HEK293T (cell line): ENCODE measurements at regions not wholly inside any gene's neighbourhood (a gene's known extent, or its start where the extent isn't known, plus 50 kb on each side); places are given as distances from the start of the nearest gene placed in this dataset.

Experiments used
- CTCF ChIA-PET: fragments of 350-600 bp; formaldehyde crosslinking; extraction: SDS; loops from one replicate; lab custom pipeline; 2021; ENCODE audit warnings: antibody characterized with exemption, inconsistent platforms; lab: Yijun Ruan, JAX
- POLR2A ChIA-PET: fragments of 350-600 bp; formaldehyde crosslinking; extraction: SDS; loops from one replicate; lab custom pipeline; 2020; ENCODE audit warnings: antibody characterized with exemption, inconsistent platforms; lab: Yijun Ruan, JAX
- DNase-seq: peaks from one replicate; pipeline ENCODE4 v3.0.0; 2012; ENCODE audit warnings: mixed read lengths; ENCODE audit errors: extremely low spot score
- ARNT ChIP-seq: fragments of 450-650 bp; IDR thresholded peaks from 2 replicates; pipeline ENCODE4 v1.6.1; 2017; ENCODE audit warnings: mild to moderate bottlenecking
- BHLHE40 ChIP-seq: fragments of 450-650 bp; IDR thresholded peaks from 2 replicates; pipeline ENCODE4 v1.6.1; 2016; ENCODE audit warnings: mild to moderate bottlenecking, moderate library complexity, borderline replicate concordance
- CTBP1 ChIP-seq: fragments of 450-650 bp; IDR thresholded peaks from 2 replicates; pipeline ENCODE4 v1.6.1; 2016; ENCODE audit warnings: borderline replicate concordance
- ELF4 ChIP-seq: fragments of 450-650 bp; IDR thresholded peaks from 2 replicates; pipeline ENCODE4 v1.6.1; 2017; ENCODE audit warnings: antibody characterized with exemption
- FOXA1 ChIP-seq: fragments of 450-650 bp; IDR thresholded peaks from 2 replicates; pipeline ENCODE4 v1.6.1; 2016; ENCODE audit warnings: mild to moderate bottlenecking
- FOXK2 ChIP-seq: fragments of 450-650 bp; IDR thresholded peaks from 2 replicates; pipeline ENCODE4 v1.6.1; 2016; ENCODE audit warnings: mild to moderate bottlenecking
- FOXM1 ChIP-seq: fragments of 450-650 bp; IDR thresholded peaks from 2 replicates; pipeline ENCODE4 v1.6.1; 2017; ENCODE audit warnings: mild to moderate bottlenecking, borderline replicate concordance
- HDGF ChIP-seq: fragments of 450-650 bp; IDR thresholded peaks from 2 replicates; pipeline ENCODE4 v1.6.1; 2017; ENCODE audit warnings: antibody characterized with exemption, borderline replicate concordance
- L3MBTL2 ChIP-seq: fragments of 450-650 bp; conservative IDR thresholded peaks from 2 replicates; pipeline ENCODE4 v1.6.1; 2016; ENCODE audit warnings: mild to moderate bottlenecking
- LEF1 ChIP-seq: fragments of 450-650 bp; IDR thresholded peaks from 2 replicates; pipeline ENCODE4 v1.6.1; 2017; ENCODE audit warnings: mild to moderate bottlenecking, borderline replicate concordance
- NFRKB ChIP-seq: fragments of 450-650 bp; IDR thresholded peaks from 2 replicates; pipeline ENCODE4 v1.6.1; 2016; ENCODE audit warnings: mild to moderate bottlenecking, moderate library complexity
- PKNOX1 ChIP-seq: fragments of 450-650 bp; IDR thresholded peaks from 2 replicates; pipeline ENCODE4 v1.6.1; 2016
- SP1 ChIP-seq: fragments of 450-650 bp; IDR thresholded peaks from 2 replicates; pipeline ENCODE4 v1.6.1; 2017
- SUZ12 ChIP-seq: fragments of 450-650 bp; IDR thresholded peaks from 2 replicates; pipeline ENCODE4 v1.6.1; 2016; ENCODE audit warnings: mild to moderate bottlenecking
- TARDBP ChIP-seq: fragments of 450-650 bp; IDR thresholded peaks from 2 replicates; pipeline ENCODE4 v1.6.1; 2016
- ZNF384 ChIP-seq: fragments of 450-650 bp; IDR thresholded peaks from 2 replicates; pipeline ENCODE4 v1.6.1; 2016

- CTCF ChIA-PET: no interaction called here
- no peak for DNase-seq
- no peak for TF ChIP-seq FOXA1
- POLR2A ChIA-PET: no interaction called here
Measured at GRCh38 chr1:79469139-79469538, 462.6 kb upstream of the ADGRL4 start.

DNA sequence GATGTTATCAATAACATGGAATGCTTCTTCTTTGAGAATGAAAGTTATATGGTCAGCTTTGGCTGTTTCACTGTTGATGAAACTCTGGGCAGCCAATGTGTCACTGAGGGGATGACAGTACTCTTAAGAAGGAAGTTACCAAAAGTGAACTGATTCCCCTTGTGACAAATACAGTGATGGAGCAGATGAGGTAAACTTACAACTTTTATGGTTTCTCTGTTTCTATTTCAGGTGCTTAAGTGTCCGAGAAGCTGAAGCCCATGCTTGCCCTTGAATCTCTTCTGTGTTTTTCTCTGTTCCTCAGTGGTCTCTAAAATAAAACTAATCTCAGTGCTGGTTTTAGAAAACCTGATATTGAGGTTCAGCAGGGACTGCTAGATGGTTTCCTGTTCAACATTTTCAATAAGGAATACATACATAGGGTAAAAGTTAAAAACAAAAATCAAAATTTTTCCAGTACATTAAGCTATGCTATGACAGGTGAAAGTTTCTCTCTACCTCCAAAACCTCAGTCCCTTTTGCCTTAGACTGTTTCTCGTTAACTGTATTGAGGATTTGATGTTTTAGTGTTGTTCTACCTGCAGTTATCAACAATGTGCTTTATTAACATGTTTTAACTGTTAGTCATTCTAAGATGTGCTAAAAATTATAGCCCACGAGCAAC is 454.4 kb upstream of the ADGRL4 start:
- POLR2A ChIA-PET: no interaction called here
- no peak for DNase-seq
- CTCF ChIA-PET: no interaction called here
- no peak for TF ChIP-seq TARDBP
- no peak for TF ChIP-seq PKNOX1
- TF ChIP-seq ZNF384: no peak
- TF ChIP-seq NFRKB: no peak
- no peak for TF ChIP-seq SUZ12
- TF ChIP-seq BHLHE40: no peak
- no peak for TF ChIP-seq ARNT
- no peak for TF ChIP-seq CTBP1
- TF ChIP-seq LEF1: no peak

DNA sequence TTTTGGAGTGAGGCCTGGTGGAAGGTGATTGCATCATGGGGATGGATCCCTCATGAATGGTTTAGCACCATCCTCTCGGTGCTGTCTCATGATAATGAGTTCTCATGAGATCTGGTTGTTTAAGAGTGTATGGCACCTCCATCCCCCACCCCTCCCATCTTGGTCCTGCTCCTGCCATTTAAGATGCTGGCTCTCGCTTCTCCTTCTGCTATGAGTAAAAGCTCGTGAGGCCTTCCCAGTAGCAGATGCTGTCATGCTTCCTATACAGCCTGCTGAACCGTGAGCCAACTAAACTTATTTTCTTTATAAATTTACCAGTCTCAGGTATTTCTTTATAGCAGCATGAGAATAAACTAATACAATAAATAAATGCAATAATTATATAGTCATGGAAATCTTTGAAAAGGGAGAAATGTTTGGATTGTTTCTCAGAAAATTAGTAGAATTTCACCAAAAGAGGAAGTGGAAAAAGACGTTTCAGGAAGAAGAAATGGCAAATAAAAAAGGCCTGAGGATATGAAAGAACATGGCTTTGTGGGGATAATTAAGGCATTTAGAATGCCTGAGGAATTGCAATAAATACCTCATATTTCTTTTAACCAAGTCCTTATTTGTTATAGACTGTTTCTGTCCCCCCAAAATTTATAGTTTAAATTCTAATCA is 451.2 kb upstream of the ADGRL4 start:
- no peak for DNase-seq
- CTCF ChIA-PET: no interaction called here
- TF ChIP-seq PKNOX1: no peak
- TF ChIP-seq ARNT: no peak
- no peak for TF ChIP-seq LEF1
- no peak for TF ChIP-seq BHLHE40
- no peak for TF ChIP-seq FOXM1
- TF ChIP-seq ELF4: no peak
- TF ChIP-seq FOXK2: no peak
- TF ChIP-seq SUZ12: no peak
- TF ChIP-seq NFRKB: no peak
- TF ChIP-seq TARDBP: no peak
- TF ChIP-seq SP1: no peak
- TF ChIP-seq ZNF384: no peak
- TF ChIP-seq HDGF: no peak
- no peak for TF ChIP-seq CTBP1
- TF ChIP-seq FOXA1: no peak
- POLR2A ChIA-PET: no interaction called here

DNA sequence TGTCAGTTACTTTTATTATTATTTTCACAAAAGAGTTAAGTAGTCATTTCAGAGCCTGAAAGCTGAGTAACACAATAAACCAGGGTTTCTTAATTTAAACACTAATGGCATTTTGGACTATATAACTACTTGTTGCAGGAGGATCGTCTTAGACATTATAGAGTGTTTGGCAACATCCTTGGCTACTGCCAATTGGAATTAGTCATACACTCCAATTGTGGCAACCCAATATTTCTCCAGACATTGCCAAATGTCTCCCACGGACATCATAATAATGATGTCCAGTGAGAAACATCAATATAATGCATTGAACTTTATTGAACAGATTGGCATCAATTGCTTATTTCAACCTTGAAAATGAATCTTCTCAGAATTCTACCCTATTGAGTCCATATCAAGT is 441.9 kb upstream of the ADGRL4 start:
- ChIA-PET CTCF (no interaction called here), POLR2A (no interaction called here)
- DNase-seq: no peak
- TF ChIP-seq CTBP1 (no peak), NFRKB (no peak), ARNT (no peak), ZNF384 (no peak)

DNA sequence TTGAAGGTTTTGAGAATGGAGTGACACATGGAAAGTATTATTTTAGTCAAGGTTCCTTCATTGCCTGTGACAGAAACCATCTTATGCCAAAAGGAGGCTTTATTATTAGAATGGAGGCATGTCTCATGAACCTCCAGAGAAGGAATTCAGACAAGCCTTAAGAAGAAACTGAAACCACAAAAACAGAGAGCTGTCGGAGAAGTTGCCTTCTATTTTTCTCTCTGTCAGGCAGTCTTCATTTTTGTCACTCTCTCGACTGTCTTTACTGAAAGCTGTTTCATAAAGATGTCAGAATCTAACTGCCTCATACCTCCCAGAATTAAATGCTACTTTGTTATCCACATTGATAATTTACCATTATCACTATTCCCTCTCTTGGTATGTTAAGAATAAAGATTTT is 434.7 kb upstream of the ADGRL4 start:
- POLR2A ChIA-PET: no interaction called here
- no peak for TF ChIP-seq PKNOX1
- no peak for TF ChIP-seq FOXA1
- no peak for TF ChIP-seq BHLHE40
- no peak for TF ChIP-seq FOXM1
- no peak for TF ChIP-seq FOXK2
- TF ChIP-seq ZNF384: no peak
- no peak for TF ChIP-seq SUZ12
- TF ChIP-seq ELF4: no peak
- TF ChIP-seq ARNT: no peak
- TF ChIP-seq CTBP1: no peak
- TF ChIP-seq HDGF: no peak
- no peak for TF ChIP-seq LEF1
- TF ChIP-seq L3MBTL2: no peak
- TF ChIP-seq SP1: no peak
- no peak for TF ChIP-seq NFRKB
- TF ChIP-seq TARDBP: no peak

GRCh38 chr1:79437540-79437939 is 431.0 kb upstream of the ADGRL4 start:
- no peak for TF ChIP-seq SUZ12
- no peak for TF ChIP-seq ZNF384
- no peak for TF ChIP-seq LEF1
- TF ChIP-seq BHLHE40: no peak
- no peak for TF ChIP-seq FOXM1
- no peak for TF ChIP-seq FOXA1
- TF ChIP-seq TARDBP: no peak
- TF ChIP-seq FOXK2: no peak
- no peak for TF ChIP-seq CTBP1
- no peak for TF ChIP-seq SP1
- TF ChIP-seq HDGF: no peak
- no peak for TF ChIP-seq ELF4
- TF ChIP-seq NFRKB: no peak
- TF ChIP-seq PKNOX1: no peak
- no peak for TF ChIP-seq L3MBTL2
- no peak for TF ChIP-seq ARNT
- no peak for DNase-seq
- ChIA-PET CTCF (no interaction called here), POLR2A (no interaction called here)

More for the DNA sequence above, 434.7 kb upstream of the ADGRL4 start:
- CTCF ChIA-PET: no interaction called here
- DNase-seq: no peak
